ENCODE measurements at regions not wholly inside any gene's neighbourhood (a gene's known extent, or its start where the extent isn't known, plus 50 kb on each side); places are given as distances from the start of the nearest gene placed in this dataset.

- TF ChIP-seq CUX1 (CRISPR knock-in tag; IDR thresholded peaks at IDR 0.05) (peak; percentile 93), EHMT2 (IDR thresholded peaks at IDR 0.05) (no peak), ZBTB5 (IDR thresholded peaks at IDR 0.05) (no peak), ZNF124 (CRISPR knock-in tag; IDR thresholded peaks at IDR 0.05) (no peak), ZKSCAN8 (CRISPR knock-in tag; IDR thresholded peaks at IDR 0.05) (peak; percentile 97), XRCC4 (IDR thresholded peaks at IDR 0.05; ENCODE audit: extremely low read depth, insufficient read depth, insufficient read length) (no peak), LCOR (CRISPR knock-in tag; IDR thresholded peaks at IDR 0.05) (peak; percentile 91; the same call in 1 of the 2 replicates), ELF4 (CRISPR knock-in tag; IDR thresholded peaks at IDR 0.05) (peak; percentile 98), ZFP36 (IDR thresholded peaks at IDR 0.05; ENCODE audit: low read depth, low read length, partially characterized antibody) (no peak), IFI16 (CRISPR knock-in tag; IDR thresholded peaks at IDR 0.05) (peak; percentile 98), BRF2 (IDR thresholded peaks at IDR 0.05; ENCODE audit: borderline replicate concordance, insufficient read depth, insufficient read length) (no peak), TEAD2 (tag; IDR thresholded peaks at IDR 0.05) (peak; percentile 82), CXXC5 (CRISPR knock-in tag; IDR thresholded peaks at IDR 0.05) (peak; percentile 99), CTBP1 (IDR thresholded peaks at IDR 0.05; ENCODE audit: borderline replicate concordance) (peak; percentile 70; the same call in 1 of the 2 replicates), ZNF253 (CRISPR knock-in tag; conservative IDR thresholded peaks at IDR 0.05) (peak; percentile 88), RFX5 (IDR thresholded peaks at IDR 0.05; ENCODE audit: low read depth, low read length) (no peak), SPI1 (IDR thresholded peaks at IDR 0.05; ENCODE audit: borderline replicate concordance, low read depth, low read length) (no peak), KLF6 (CRISPR knock-in tag; IDR thresholded peaks at IDR 0.05; ENCODE audit: borderline replicate concordance) (peak; percentile 100), E2F3 (CRISPR knock-in tag; IDR thresholded peaks at IDR 0.05) (peak; percentile 99), DPF2 (IDR thresholded peaks at IDR 0.05) (peak; percentile 52; the same call in 1 of the 2 replicates), L3MBTL2 (IDR thresholded peaks at IDR 0.05) (peak; percentile 41), ATF7 (IDR thresholded peaks at IDR 0.05) (peak; percentile 28; the same call in 1 of the 2 replicates)
Observed at GRCh38 chr12:131362291-131363211, 348.3 kb upstream of the SFSWAP start (continued).
